C4-2B (cell line): ENCODE measurements at regions not wholly inside any gene's neighbourhood (a gene's known extent, or its start where the extent isn't known, plus 50 kb on each side); places are given as distances from the start of the nearest gene placed in this dataset.

Experiments
- H3K27ac ChIP-seq: fragments of 450-650 bp; 2 replicates; pipeline ENCODE4 v1.5.1; 2017
- ZFX ChIP-seq: fragments of 450-650 bp; IDR thresholded peaks from 2 replicates; pipeline ENCODE4 v1.6.1; 2017
- TF ChIP-seq, protein P1 (sequence below): fragments of 450-650 bp; conservative IDR thresholded peaks from 2 replicates; pipeline ENCODE4 v1.5.1; 2017; ENCODE audit warnings: mild to moderate bottlenecking

- H3K27ac ChIP-seq, result no peak overlapping the region
- TF ChIP-seq, protein P1, sequence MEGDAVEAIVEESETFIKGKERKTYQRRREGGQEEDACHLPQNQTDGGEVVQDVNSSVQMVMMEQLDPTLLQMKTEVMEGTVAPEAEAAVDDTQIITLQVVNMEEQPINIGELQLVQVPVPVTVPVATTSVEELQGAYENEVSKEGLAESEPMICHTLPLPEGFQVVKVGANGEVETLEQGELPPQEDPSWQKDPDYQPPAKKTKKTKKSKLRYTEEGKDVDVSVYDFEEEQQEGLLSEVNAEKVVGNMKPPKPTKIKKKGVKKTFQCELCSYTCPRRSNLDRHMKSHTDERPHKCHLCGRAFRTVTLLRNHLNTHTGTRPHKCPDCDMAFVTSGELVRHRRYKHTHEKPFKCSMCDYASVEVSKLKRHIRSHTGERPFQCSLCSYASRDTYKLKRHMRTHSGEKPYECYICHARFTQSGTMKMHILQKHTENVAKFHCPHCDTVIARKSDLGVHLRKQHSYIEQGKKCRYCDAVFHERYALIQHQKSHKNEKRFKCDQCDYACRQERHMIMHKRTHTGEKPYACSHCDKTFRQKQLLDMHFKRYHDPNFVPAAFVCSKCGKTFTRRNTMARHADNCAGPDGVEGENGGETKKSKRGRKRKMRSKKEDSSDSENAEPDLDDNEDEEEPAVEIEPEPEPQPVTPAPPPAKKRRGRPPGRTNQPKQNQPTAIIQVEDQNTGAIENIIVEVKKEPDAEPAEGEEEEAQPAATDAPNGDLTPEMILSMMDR, result no peak
- no peak for TF ChIP-seq ZFX
Observed at GRCh38 chr4:137376312-137376711, 156.0 kb downstream of the PCDH18 start.

GRCh38 chr4:137375111-137375850, 157.0 kb downstream of the PCDH18 start:
- H3K27ac ChIP-seq, result no peak overlapping the region
- TF ChIP-seq, protein P1, result no peak
- TF ChIP-seq ZFX, result no peak

- H3K27ac ChIP-seq, result no peak overlapping the region
- TF ChIP-seq ZFX, result no peak
- TF ChIP-seq, protein P1, result no peak
Observed at GRCh38 chr4:137370679-137371078, 161.6 kb downstream of the PCDH18 start.

DNA sequence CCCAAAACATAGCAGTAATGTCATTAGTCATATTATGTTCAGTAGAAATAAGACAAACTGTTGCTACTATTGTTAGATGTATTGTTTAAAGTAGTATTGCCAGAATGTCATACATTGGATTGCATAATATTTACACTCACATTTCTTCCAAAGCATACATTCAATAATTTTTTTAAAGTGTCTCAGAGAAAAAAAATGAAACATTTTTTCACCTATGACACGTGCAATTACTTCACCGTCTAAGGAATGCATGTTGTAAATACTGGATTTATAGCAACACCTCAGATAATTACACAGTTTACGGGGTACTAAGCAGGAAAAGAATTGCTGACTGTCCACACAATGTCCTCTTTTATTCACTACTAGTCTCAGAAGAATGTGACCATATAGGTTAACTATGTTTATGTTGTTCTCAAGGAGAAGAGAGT, 162.1 kb downstream of the PCDH18 start:
- TF ChIP-seq, protein P1, result no peak
- no peak for TF ChIP-seq ZFX
- H3K27ac ChIP-seq, result no peak overlapping the region

GRCh38 chr4:137367620-137368019, 164.7 kb downstream of the PCDH18 start:
- no peak overlapping the region for H3K27ac ChIP-seq
- TF ChIP-seq, protein P1, result no peak
- TF ChIP-seq ZFX, result no peak

- no peak overlapping the region for H3K27ac ChIP-seq
- TF ChIP-seq ZFX, result no peak
- TF ChIP-seq, protein P1, result no peak
Observed at GRCh38 chr4:137363496-137363895, 168.8 kb downstream of the PCDH18 start.

GRCh38 chr4:137361756-137362470, 170.4 kb downstream of the PCDH18 start:
- H3K27ac ChIP-seq, result no peak overlapping the region
- TF ChIP-seq, protein P1, result no peak
- TF ChIP-seq ZFX, result no peak
